ENCODE measurements at regions not wholly inside any gene's neighbourhood (a gene's known extent, or its start where the extent isn't known, plus 50 kb on each side); places are given as distances from the start of the nearest gene placed in this dataset.

DNA sequence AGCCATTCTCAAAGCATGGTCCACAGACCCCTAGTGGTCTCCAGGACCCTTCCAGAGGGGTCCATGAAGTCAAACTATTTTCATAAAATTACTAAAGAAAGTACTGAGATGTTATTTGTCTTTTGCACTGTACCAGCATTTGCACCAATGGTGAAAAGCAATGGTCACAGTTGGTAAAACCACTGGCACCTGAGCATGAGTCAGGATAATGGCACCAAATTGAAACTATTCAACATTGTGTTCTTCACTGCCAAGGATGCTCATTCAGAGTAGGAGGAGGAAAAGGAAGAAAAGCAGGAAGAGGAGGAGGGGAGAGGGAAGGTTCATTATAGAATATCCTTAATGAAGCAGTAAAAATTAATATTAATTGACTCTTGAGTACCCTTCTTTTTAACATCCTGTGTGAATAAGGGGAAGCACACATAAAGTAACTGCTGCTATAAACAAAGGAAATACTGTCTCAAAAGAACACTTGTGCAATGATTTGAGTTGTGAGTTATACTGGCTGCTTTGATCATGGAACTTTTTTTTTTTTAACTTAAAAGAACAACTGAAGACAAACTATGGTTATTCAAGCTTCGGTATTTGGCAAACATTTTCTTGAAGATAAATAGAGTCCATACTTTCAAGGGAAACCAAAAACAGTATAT lies 60.2 kb downstream of the MPP7 start:
- no peak for TF ChIP-seq PKNOX1 (IDR thresholded peaks at IDR 0.05)
- no peak for TF ChIP-seq MYC (IDR thresholded peaks at IDR 0.05; ENCODE audit: low read depth, low read length)
- TF ChIP-seq MYC (CRISPR knock-in tag; IDR thresholded peaks at IDR 0.05; ENCODE audit: borderline replicate concordance, low read depth) = no peak
- no peak for TF ChIP-seq ZNF655 (CRISPR knock-in tag; IDR thresholded peaks at IDR 0.05)
- no peak for TF ChIP-seq MIER1 (IDR thresholded peaks at IDR 0.05; ENCODE audit: low read depth)
- no peak for TF ChIP-seq ZNF444 (CRISPR knock-in tag; IDR thresholded peaks at IDR 0.05)
- TF ChIP-seq PRDM10 (IDR thresholded peaks at IDR 0.05; ENCODE audit: partially characterized antibody) = no peak
- TF ChIP-seq NR1H2 (CRISPR knock-in tag; IDR thresholded peaks at IDR 0.05) = no peak
- no peak for TF ChIP-seq ZNF212 (CRISPR knock-in tag; IDR thresholded peaks at IDR 0.05)
- in situ Hi-C loops (cut with MboI) = no loop called here
- FAIRE-seq (no peak), ATAC-seq (no peak), DNase-seq (ENCODE audit: extremely low read depth in 1 of 4, low spot score in 3 of 4) (no peak)
- intact Hi-C loops (cut with micrococcal nuclease) = loop anchor here (5.0 kb wide), 2 partner anchors 685 to 795 kb away; no protein-coding TSS in a partner anchor
- H3K4me3 ChIP-seq = no peak overlapping the region
- no peaks in the 10 kb centered on the region for H3K36me3 ChIP-seq (ENCODE audit: control insufficient read depth, insufficient read depth, low read length)
- no peaks in the 10 kb centered on the region for H4K20me1 ChIP-seq (replicated peaks; ENCODE audit: control insufficient read depth, insufficient read depth, low read length)
- ChIA-PET CTCF (ENCODE audit: low intra/inter-chr PET ratio) (no interaction called here), POLR2A (interaction anchor here (0.6 kb wide), 1 partner anchor 8 kb away, joined by 3 read pairs; no protein-coding TSS in a partner anchor)
- WGBS (ENCODE audit: insufficient coverage, low coverage, missing lambda C conversion rate) = 0% methylated on average over 1 of the region's 1 CpG
- no peak overlapping the region for H2AFZ ChIP-seq (ENCODE audit: low read depth, low read length)
- no peak overlapping the region for H3K27ac ChIP-seq (ENCODE audit: extremely low read depth, low read depth, low read length)
- no peaks in the 10 kb centered on the region for H3K9me3 ChIP-seq (replicated peaks; ENCODE audit: control insufficient read depth, insufficient read depth, low read depth, low read length)
- no peak overlapping the region for H3K4me2 ChIP-seq (ENCODE audit: insufficient read depth, low read length)
- H3K4me1 ChIP-seq (replicated peaks in 1 of 2; ENCODE audit: control insufficient read depth in 2 of 2, insufficient read depth in 2 of 2, low read length in 2 of 2) = no peaks in the 10 kb centered on the region
- H3K9ac ChIP-seq (ENCODE audit: insufficient read depth in 1 of 2, low read depth in 2 of 2, low read length in 2 of 2) = no peak overlapping the region
- no peaks in the 10 kb centered on the region for H3K9me1 ChIP-seq (ENCODE audit: control insufficient read depth, insufficient read depth, low read length)
- H3K27me3 ChIP-seq (ENCODE audit: control insufficient read depth in 2 of 2, insufficient read depth in 2 of 2, low read length in 2 of 2) = peaks cover under 1 to 4% of the 10 kb centered on the region in 2 experiments; a peak in 2 of 5 replicates
- H3K79me2 ChIP-seq (ENCODE audit: control insufficient read depth, insufficient read depth, low read length) = no peaks in the 10 kb centered on the region
- BruUV-seq (replicated peaks) = no TSS peak
